ENCODE measurements at regions not wholly inside any gene's neighbourhood (a gene's known extent, or its start where the extent isn't known, plus 50 kb on each side); places are given as distances from the start of the nearest gene placed in this dataset.

GRCh38 chr4:14515556-14515955 lies 486.7 kb upstream of the CPEB2 start:
- no peak overlapping the region for H3K4me3 ChIP-seq (ENCODE audit: low read length in 3 of 3)
- intact Hi-C loops (cut with DNase I): no loop called here
- TF ChIP-seq CTCF (IDR thresholded peaks at IDR 0.05; ENCODE audit: borderline replicate concordance, extremely low read depth, insufficient read depth): no peak
- H3K9me3 ChIP-seq (ENCODE audit: control insufficient read depth in 2 of 3, insufficient read depth in 1 of 3, low read length in 3 of 3): no peaks in the 10 kb centered on the region
- FAIRE-seq: no peak
- no peaks in the 10 kb centered on the region for H3K4me1 ChIP-seq (ENCODE audit: control insufficient read depth in 2 of 3, insufficient read depth in 2 of 3, low read depth in 1 of 3, low read length in 3 of 3)
- DNase-seq: no peak
- H3K9ac ChIP-seq (ENCODE audit: low read length in 3 of 3): no peak overlapping the region
- H3K36me3 ChIP-seq (ENCODE audit: control insufficient read depth in 2 of 3, insufficient read depth in 3 of 3, low read length in 3 of 3): no peaks in the 10 kb centered on the region
- no peak overlapping the region for H3K27ac ChIP-seq (ENCODE audit: low read depth in 2 of 2, low read length in 2 of 2)
- H3K27me3 ChIP-seq (ENCODE audit: control insufficient read depth, insufficient read depth, low read length): no peaks in the 10 kb centered on the region

- FAIRE-seq (no peak), DNase-seq (no peak)
Observed at GRCh38 chr4:14518136-14518535, 484.1 kb upstream of the CPEB2 start.

GRCh38 chr4:14520171-14520570 lies 482.1 kb upstream of the CPEB2 start:
- no peak overlapping the region for H3K27ac ChIP-seq (ENCODE audit: low read depth in 2 of 2, low read length in 2 of 2)
- H3K27me3 ChIP-seq (ENCODE audit: control insufficient read depth, insufficient read depth, low read length): no peaks in the 10 kb centered on the region
- no peak for FAIRE-seq
- no peak overlapping the region for H3K4me3 ChIP-seq (ENCODE audit: low read length in 3 of 3)
- peaks cover 0 to 5% (median 0%) of the 10 kb centered on the region in 3 donors for H3K9me3 ChIP-seq (ENCODE audit: control insufficient read depth in 2 of 3, insufficient read depth in 1 of 3, low read length in 3 of 3)
- H3K36me3 ChIP-seq (ENCODE audit: control insufficient read depth in 2 of 3, insufficient read depth in 3 of 3, low read length in 3 of 3): no peaks in the 10 kb centered on the region
- no peak for DNase-seq
- intact Hi-C loops (cut with DNase I): no loop called here
- H3K4me1 ChIP-seq (ENCODE audit: control insufficient read depth in 2 of 3, insufficient read depth in 2 of 3, low read depth in 1 of 3, low read length in 3 of 3): no peaks in the 10 kb centered on the region
- H3K9ac ChIP-seq (ENCODE audit: low read length in 3 of 3): no peak overlapping the region
- no peak for TF ChIP-seq CTCF (IDR thresholded peaks at IDR 0.05; ENCODE audit: borderline replicate concordance, extremely low read depth, insufficient read depth)

More at GRCh38 chr4:14518136-14518535, 484.1 kb upstream of the CPEB2 start:
- no peaks in the 10 kb centered on the region for H3K27me3 ChIP-seq (ENCODE audit: control insufficient read depth, insufficient read depth, low read length)
- peaks cover 0 to 5% (median 0%) of the 10 kb centered on the region in 3 donors for H3K9me3 ChIP-seq (ENCODE audit: control insufficient read depth in 2 of 3, insufficient read depth in 1 of 3, low read length in 3 of 3)
- no peaks in the 10 kb centered on the region for H3K36me3 ChIP-seq (ENCODE audit: control insufficient read depth in 2 of 3, insufficient read depth in 3 of 3, low read length in 3 of 3)
- no peak overlapping the region for H3K4me3 ChIP-seq (ENCODE audit: low read length in 3 of 3)
- intact Hi-C loops (cut with DNase I): no loop called here
- no peak for TF ChIP-seq CTCF (IDR thresholded peaks at IDR 0.05; ENCODE audit: borderline replicate concordance, extremely low read depth, insufficient read depth)
- H3K4me1 ChIP-seq (ENCODE audit: control insufficient read depth in 2 of 3, insufficient read depth in 2 of 3, low read depth in 1 of 3, low read length in 3 of 3): no peaks in the 10 kb centered on the region
- H3K9ac ChIP-seq (ENCODE audit: low read length in 3 of 3): no peak overlapping the region
- H3K27ac ChIP-seq (ENCODE audit: low read depth in 2 of 2, low read length in 2 of 2): no peak overlapping the region

GRCh38 chr4:14524276-14524675 lies 478.0 kb upstream of the CPEB2 start:
- Histone ChIP-seq H3K4me1 (ENCODE audit: control insufficient read depth in 2 of 3, insufficient read depth in 2 of 3, low read depth in 1 of 3, low read length in 3 of 3) (no peaks in the 10 kb centered on the region), H3K27me3 (ENCODE audit: control insufficient read depth, insufficient read depth, low read length) (no peaks in the 10 kb centered on the region), H3K9me3 (ENCODE audit: control insufficient read depth in 2 of 3, insufficient read depth in 1 of 3, low read length in 3 of 3) (peaks cover 0 to 5% (median 0%) of the 10 kb centered on the region in 3 donors), H3K27ac (ENCODE audit: low read depth in 2 of 2, low read length in 2 of 2) (no peak overlapping the region), H3K9ac (ENCODE audit: low read length in 3 of 3) (no peak overlapping the region), H3K4me3 (ENCODE audit: low read length in 3 of 3) (no peak overlapping the region), H3K36me3 (ENCODE audit: control insufficient read depth in 2 of 3, insufficient read depth in 3 of 3, low read length in 3 of 3) (no peaks in the 10 kb centered on the region)
- FAIRE-seq: no peak
- DNase-seq: no peak
- intact Hi-C loops (cut with DNase I): no loop called here
- no peak for TF ChIP-seq CTCF (IDR thresholded peaks at IDR 0.05; ENCODE audit: borderline replicate concordance, extremely low read depth, insufficient read depth)
